SK-N-MC (cell line): ENCODE measurements at regions not wholly inside any gene's neighbourhood (a gene's known extent, or its start where the extent isn't known, plus 50 kb on each side); places are given as distances from the start of the nearest gene placed in this dataset.

Experiments used
- EZH2 ChIP-seq: fragments of 200-600 bp; sonication (generic); IDR thresholded peaks from one replicate; pipeline ENCODE4 v1.6.1; 2017; ENCODE audit warnings: antibody characterized with exemption
- FOXP2 ChIP-seq: optimal IDR thresholded peaks from 2 replicates; pipeline ENCODE3; 2011; ENCODE audit warnings: mild to moderate bottlenecking, moderate library complexity; ENCODE audit not compliant: insufficient read depth; ENCODE audit errors: extremely low read length, control extremely low read depth
- POLR2AphosphoS5 ChIP-seq: IDR thresholded peaks from 2 replicates; pipeline ENCODE4 v1.6.1; 2012; ENCODE audit warnings: mild to moderate bottlenecking, low read depth, low read length, borderline replicate concordance

- TF ChIP-seq POLR2AphosphoS5 (no peak), FOXP2 (no peak), EZH2 (no peak)
These were observed 628.4 kb upstream of the TMPRSS15 start for GRCh38 chr21:19031953-19032352.
